ENCODE measurements at regions not wholly inside any gene's neighbourhood (a gene's known extent, or its start where the extent isn't known, plus 50 kb on each side); places are given as distances from the start of the nearest gene placed in this dataset.

GRCh38 chr5:28850320-28850921, 1812.0 kb upstream of the CDH9 start:
- TF ChIP-seq, protein P1, sequence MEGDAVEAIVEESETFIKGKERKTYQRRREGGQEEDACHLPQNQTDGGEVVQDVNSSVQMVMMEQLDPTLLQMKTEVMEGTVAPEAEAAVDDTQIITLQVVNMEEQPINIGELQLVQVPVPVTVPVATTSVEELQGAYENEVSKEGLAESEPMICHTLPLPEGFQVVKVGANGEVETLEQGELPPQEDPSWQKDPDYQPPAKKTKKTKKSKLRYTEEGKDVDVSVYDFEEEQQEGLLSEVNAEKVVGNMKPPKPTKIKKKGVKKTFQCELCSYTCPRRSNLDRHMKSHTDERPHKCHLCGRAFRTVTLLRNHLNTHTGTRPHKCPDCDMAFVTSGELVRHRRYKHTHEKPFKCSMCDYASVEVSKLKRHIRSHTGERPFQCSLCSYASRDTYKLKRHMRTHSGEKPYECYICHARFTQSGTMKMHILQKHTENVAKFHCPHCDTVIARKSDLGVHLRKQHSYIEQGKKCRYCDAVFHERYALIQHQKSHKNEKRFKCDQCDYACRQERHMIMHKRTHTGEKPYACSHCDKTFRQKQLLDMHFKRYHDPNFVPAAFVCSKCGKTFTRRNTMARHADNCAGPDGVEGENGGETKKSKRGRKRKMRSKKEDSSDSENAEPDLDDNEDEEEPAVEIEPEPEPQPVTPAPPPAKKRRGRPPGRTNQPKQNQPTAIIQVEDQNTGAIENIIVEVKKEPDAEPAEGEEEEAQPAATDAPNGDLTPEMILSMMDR (IDR thresholded peaks at IDR 0.05; ENCODE audit: borderline replicate concordance, control extremely low read depth, extremely low read depth, insufficient read depth, missing control alignments): no peak
- no peak for DNase-seq (ENCODE audit: low spot score)
- in situ Hi-C loops (cut with MboI; ENCODE audit: low sequenced_read_pairs, unreplicated experiment): no loop called here

GRCh38 chr5:28831042-28831441, 1792.7 kb upstream of the CDH9 start:
- in situ Hi-C loops (cut with MboI; ENCODE audit: low sequenced_read_pairs, unreplicated experiment): no loop called here
- TF ChIP-seq, protein P1 (IDR thresholded peaks at IDR 0.05; ENCODE audit: borderline replicate concordance, control extremely low read depth, extremely low read depth, insufficient read depth, missing control alignments): no peak

GRCh38 chr5:28823231-28823630, 1784.8 kb upstream of the CDH9 start:
- in situ Hi-C loops (cut with MboI; ENCODE audit: low sequenced_read_pairs, unreplicated experiment): no loop called here
- no peak for DNase-seq (ENCODE audit: low spot score)

More at GRCh38 chr5:28831042-28831441, 1792.7 kb upstream of the CDH9 start:
- no peak for DNase-seq (ENCODE audit: low spot score)

GRCh38 chr5:28822071-28822470, 1783.7 kb upstream of the CDH9 start:
- TF ChIP-seq, protein P1 (IDR thresholded peaks at IDR 0.05; ENCODE audit: borderline replicate concordance, control extremely low read depth, extremely low read depth, insufficient read depth, missing control alignments): no peak
- in situ Hi-C loops (cut with MboI; ENCODE audit: low sequenced_read_pairs, unreplicated experiment): no loop called here
- no peak for DNase-seq (ENCODE audit: low spot score)

More at GRCh38 chr5:28823231-28823630, 1784.8 kb upstream of the CDH9 start:
- TF ChIP-seq, protein P1 (IDR thresholded peaks at IDR 0.05; ENCODE audit: borderline replicate concordance, control extremely low read depth, extremely low read depth, insufficient read depth, missing control alignments): no peak

- no peak for DNase-seq (ENCODE audit: low spot score)
- TF ChIP-seq, protein P1 (IDR thresholded peaks at IDR 0.05; ENCODE audit: borderline replicate concordance, control extremely low read depth, extremely low read depth, insufficient read depth, missing control alignments): no peak
- in situ Hi-C loops (cut with MboI; ENCODE audit: low sequenced_read_pairs, unreplicated experiment): no loop called here
These were observed 1772.4 kb upstream of the CDH9 start for GRCh38 chr5:28810751-28811136.

DNA sequence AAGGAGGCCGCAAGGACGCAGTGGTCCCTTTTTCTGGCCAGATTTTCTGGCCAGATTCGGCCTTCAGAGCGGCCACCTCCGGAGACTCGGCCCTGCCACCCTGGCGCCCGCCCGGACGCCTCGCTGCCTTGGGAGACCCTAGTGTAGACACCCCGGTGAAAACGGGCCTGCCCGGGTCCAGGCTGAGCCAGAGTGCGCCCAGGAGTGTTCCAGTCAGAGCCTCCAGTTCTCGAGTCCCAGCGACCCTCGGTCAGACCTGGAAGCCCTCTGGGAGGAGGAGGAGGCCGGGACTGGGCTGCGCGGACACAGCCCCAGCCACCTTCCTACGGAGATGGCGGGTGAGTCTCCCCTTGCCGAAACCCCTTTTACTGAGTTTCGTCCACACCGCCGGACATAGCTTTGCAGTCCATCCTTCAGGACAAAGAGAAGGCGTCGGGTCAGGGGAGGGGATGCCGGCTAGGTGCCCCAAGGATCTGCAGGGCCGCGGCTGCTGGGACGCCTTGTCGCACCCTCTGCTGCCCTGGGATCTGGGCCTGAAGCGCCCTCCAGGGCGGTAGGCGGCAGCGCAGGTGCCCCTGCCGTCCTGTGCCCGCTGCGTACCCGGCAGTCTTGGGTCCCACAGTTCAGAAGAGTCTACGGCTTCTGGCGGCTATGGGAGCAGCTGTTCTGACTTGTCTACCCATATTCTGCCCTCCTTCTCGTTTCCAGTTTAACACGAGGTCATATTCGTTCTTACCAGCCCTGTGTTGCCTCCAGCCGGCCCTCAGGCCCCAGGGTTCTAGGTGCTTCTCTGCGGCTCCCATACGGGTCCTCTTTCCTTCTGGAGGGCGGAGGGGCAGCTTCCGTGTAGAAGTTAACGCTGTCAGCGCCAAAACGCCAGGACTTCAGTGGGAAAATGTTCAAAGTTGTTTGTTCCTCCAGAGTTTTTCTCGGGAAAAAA, 1771.7 kb upstream of the CDH9 start:
- in situ Hi-C loops (cut with MboI; ENCODE audit: low sequenced_read_pairs, unreplicated experiment): no loop called here
- no peak for DNase-seq (ENCODE audit: low spot score)
- TF ChIP-seq, protein P1 (IDR thresholded peaks at IDR 0.05; ENCODE audit: borderline replicate concordance, control extremely low read depth, extremely low read depth, insufficient read depth, missing control alignments): no peak

Measured in GM13976 (cell line).